Panc1 (cell line): ENCODE measurements at regions not wholly inside any gene's neighbourhood (a gene's known extent, or its start where the extent isn't known, plus 50 kb on each side); places are given as distances from the start of the nearest gene placed in this dataset.

Experiments used
- ATAC-seq: fragments of 200-7000 bp; cut with Tn5 transposase; 2 replicates; pipeline ENCODE4 v1.9.1; 2020; ENCODE audit warnings: mild to moderate bottlenecking, moderate library complexity
- BruUV-seq: library from RNA; stranded (reverse); fragments of 400-500 nt; replicated peaks from 2 replicates; lab custom pipeline; 2021; lab: Mats Ljungman, UMichigan
- CTCF ChIA-PET: fragments of 300-600 bp; sonication (Branson Sonifier 250); formaldehyde crosslinking; loops from one replicate; lab custom pipeline; 2022; ENCODE audit warnings: antibody characterized with exemption; lab: Charles Lee
- POLR2A ChIA-PET: fragments of 300-600 bp; sonication (Branson Sonifier 250); formaldehyde crosslinking; loops from one replicate; lab custom pipeline; 2022; ENCODE audit warnings: antibody characterized with exemption; lab: Charles Lee
- DNase-seq: peaks from one replicate; pipeline ENCODE4 v3.0.0-alpha.2; 2010; ENCODE audit warnings: low read depth, low spot score
- H3K27ac ChIP-seq: 2 replicates; pipeline ENCODE4 v1.5.1; 2011; ENCODE audit warnings: mild to moderate bottlenecking, low read length, inconsistent platforms
- H3K27me3 ChIP-seq: fragments of 200-500 bp; sonication (Bioruptor generic); 2 replicates; pipeline ENCODE4 v1.6.0; 2014; ENCODE audit warnings: low read length, inconsistent platforms; ENCODE audit not compliant: control insufficient read depth, insufficient read depth
- H3K36me3 ChIP-seq: fragments of 200-500 bp; sonication (Bioruptor generic); 2 replicates; pipeline ENCODE4 v1.5.1; 2014; ENCODE audit warnings: inconsistent platforms, mild to moderate bottlenecking, low read length, moderate library complexity; ENCODE audit not compliant: control insufficient read depth, insufficient read depth
- H3K4me1 ChIP-seq: 2 replicates; pipeline ENCODE4 v1.5.1; 2011; ENCODE audit warnings: inconsistent platforms, mild to moderate bottlenecking, low read length, moderate library complexity; ENCODE audit not compliant: control insufficient read depth, insufficient read depth
- H3K4me3 ChIP-seq, 2 experiments: 2 replicates each; pipeline ENCODE4 v1.5.1; 2011 to 2012; ENCODE audit warnings: low read depth in 2 of 2, low read length in 2 of 2, mild to moderate bottlenecking in 2 of 2, inconsistent platforms in 1 of 2, moderate library complexity in 1 of 2
- H3K9me3 ChIP-seq: fragments of 200-500 bp; sonication (Bioruptor generic); 2 replicates; pipeline ENCODE4 v1.5.1; 2014; ENCODE audit warnings: low read depth, mild to moderate bottlenecking, inconsistent platforms, low read length, moderate library complexity; ENCODE audit not compliant: control insufficient read depth, insufficient read depth
- CTCF ChIP-seq: fragments of 450-650 bp; IDR thresholded peaks from 2 replicates; pipeline ENCODE4 v1.5.1; 2017; ENCODE audit warnings: mild to moderate bottlenecking
- POLR2AphosphoS5 ChIP-seq: IDR thresholded peaks from 2 replicates; pipeline ENCODE4 v1.6.1; 2012; ENCODE audit warnings: mild to moderate bottlenecking, low read depth, low read length, moderate library complexity
- REST ChIP-seq, 2 experiments: IDR thresholded peaks; 2 replicates each; pipeline ENCODE4 v1.6.1; 2011 to 2012; ENCODE audit warnings: low read depth in 2 of 2, control low read depth in 1 of 2, low read length in 1 of 2, mild to moderate bottlenecking in 1 of 2, moderate library complexity in 1 of 2; ENCODE audit not compliant: insufficient read depth in 1 of 2
- SIN3A ChIP-seq: IDR thresholded peaks from 2 replicates; pipeline ENCODE4 v1.6.1; 2012; ENCODE audit warnings: low read depth, mild to moderate bottlenecking, low read length, moderate library complexity, borderline replicate concordance; ENCODE audit not compliant: insufficient read depth
- TCF7L2 ChIP-seq: IDR thresholded peaks from 2 replicates; pipeline ENCODE4 v1.6.1; 2011; ENCODE audit warnings: mild to moderate bottlenecking, low read depth, low read length, inconsistent platforms
- in situ Hi-C: cut with HindIII; loops from 2 replicates; pipeline ENCODE4 v1.10.0; 2016; ENCODE audit warnings: low sequenced_read_pairs, low pct_unique_long_range_greater_than_20kb
- intact Hi-C: fragments of 100-400 bp; cut with micrococcal nuclease; formaldehyde crosslinking; loops from one replicate; pipeline ENCODE4 v1.10.0; 2022; ENCODE audit not compliant: unreplicated experiment

- no peaks in the 10 kb centered on the region for H3K9me3 ChIP-seq
- POLR2A ChIA-PET: no interaction called here
- intact Hi-C loops (no loop called here), in situ Hi-C loops (no loop called here)
- TF ChIP-seq TCF7L2 (no peak), CTCF (no peak), POLR2AphosphoS5 (no peak), SIN3A (no peak), REST (IDR thresholded peaks at IDR 0.05; ENCODE audit: insufficient read depth in 1 of 2, low read depth in 2 of 2, low read length in 1 of 2) (no peak)
- H3K4me1 ChIP-seq: no peaks in the 10 kb centered on the region
- no TSS peak for BruUV-seq
- H3K4me3 ChIP-seq: no peak overlapping the region
- CTCF ChIA-PET: no interaction called here
- H3K27ac ChIP-seq: no peak overlapping the region
- ATAC-seq: no peak
- H3K27me3 ChIP-seq: no peaks in the 10 kb centered on the region
- no peaks in the 10 kb centered on the region for H3K36me3 ChIP-seq
- no peak for DNase-seq
Measured at GRCh38 chr2:144307711-144308110, 212.2 kb downstream of the ZEB2 start.

GRCh38 chr2:144304202-144304601 lies 215.7 kb downstream of the ZEB2 start:
- H3K27ac ChIP-seq: no peak overlapping the region
- TF ChIP-seq TCF7L2: no peak
- no peak for TF ChIP-seq SIN3A
- no peak for TF ChIP-seq POLR2AphosphoS5
- TF ChIP-seq REST (IDR thresholded peaks at IDR 0.05; ENCODE audit: insufficient read depth in 1 of 2, low read depth in 2 of 2, low read length in 1 of 2): no peak
- no peak for TF ChIP-seq CTCF
- BruUV-seq: no TSS peak
- ATAC-seq: no peak
- H3K9me3 ChIP-seq: no peaks in the 10 kb centered on the region
- intact Hi-C loops (no loop called here), in situ Hi-C loops (no loop called here)
- no peak overlapping the region for H3K4me3 ChIP-seq
- no peaks in the 10 kb centered on the region for H3K27me3 ChIP-seq
- ChIA-PET CTCF (no interaction called here), POLR2A (no interaction called here)
- no peaks in the 10 kb centered on the region for H3K36me3 ChIP-seq
- no peak for DNase-seq
- H3K4me1 ChIP-seq: no peaks in the 10 kb centered on the region
